ENCODE measurements at regions not wholly inside any gene's neighbourhood (a gene's known extent, or its start where the extent isn't known, plus 50 kb on each side); places are given as distances from the start of the nearest gene placed in this dataset.

GRCh38 chr21:22345624-22346023 lies 1347.4 kb downstream of the NCAM2 start:
- no peak for TF ChIP-seq CTCF (IDR thresholded peaks at IDR 0.05 in 2 of 3, conservative IDR thresholded peaks at IDR 0.05 in 1 of 3; ENCODE audit: borderline replicate concordance in 1 of 3, insufficient read depth in 1 of 3, low read depth in 2 of 3, low read length in 2 of 3)
- TF ChIP-seq POLR2A (IDR thresholded peaks at IDR 0.05; ENCODE audit: borderline replicate concordance, extremely low read depth, insufficient read depth, insufficient read length), result no peak
- no peak for TF ChIP-seq MAX (IDR thresholded peaks at IDR 0.05)
- TF ChIP-seq SRF (IDR thresholded peaks at IDR 0.05; ENCODE audit: low read depth), result no peak
- TF ChIP-seq POLR2AphosphoS5 (IDR thresholded peaks at IDR 0.05; ENCODE audit: low read depth, low read length), result no peak
- no peak for TF ChIP-seq JUND (IDR thresholded peaks at IDR 0.05)
- no peak for TF ChIP-seq CEBPB (IDR thresholded peaks at IDR 0.05; ENCODE audit: low read depth)
- no peak for TF ChIP-seq EZH2phosphoT487 (IDR thresholded peaks at IDR 0.05; ENCODE audit: borderline replicate concordance)

Measured in HCT116 (cell line).